H9 (cell line): ENCODE measurements at regions not wholly inside any gene's neighbourhood (a gene's known extent, or its start where the extent isn't known, plus 50 kb on each side); places are given as distances from the start of the nearest gene placed in this dataset.

Experiments used
- DNase-seq: peaks from one replicate; pipeline ENCODE4 v3.0.0-alpha.2; 2017
- H2AFZ ChIP-seq: one replicate; pipeline ENCODE4 v1.6.1; 2013; ENCODE audit warnings: mild to moderate bottlenecking, low read length, control low read depth, moderate library complexity
- H2AK5ac ChIP-seq: 2 replicates; pipeline ENCODE4 v1.6.1; 2013; ENCODE audit warnings: low read length, control low read depth, mixed read lengths; ENCODE audit not compliant: insufficient read length
- H2BK120ac ChIP-seq: one replicate; pipeline ENCODE4 v1.6.1; 2013; ENCODE audit warnings: low read depth, mild to moderate bottlenecking, low read length, control low read depth, inconsistent platforms; ENCODE audit not compliant: poor library complexity, severe bottlenecking
- H2BK12ac ChIP-seq: 2 replicates; pipeline ENCODE4 v1.6.1; 2013; ENCODE audit warnings: low read length, control low read depth, mixed read lengths, low read depth; ENCODE audit not compliant: insufficient read length
- H2BK15ac ChIP-seq: 2 replicates; pipeline ENCODE4 v1.6.1; 2013; ENCODE audit warnings: low read depth, low read length, control low read depth
- H2BK20ac ChIP-seq: one replicate; pipeline ENCODE4 v1.6.1; 2013; ENCODE audit warnings: low read depth, mild to moderate bottlenecking, low read length, control low read depth, inconsistent platforms; ENCODE audit not compliant: poor library complexity, severe bottlenecking
- H2BK5ac ChIP-seq: 2 replicates; pipeline ENCODE4 v1.6.1; 2013; ENCODE audit warnings: low read length, control low read depth, mixed read lengths; ENCODE audit not compliant: insufficient read length
- H3K14ac ChIP-seq: 2 replicates; pipeline ENCODE4 v1.6.1; 2013; ENCODE audit warnings: low read length, control low read depth; ENCODE audit not compliant: insufficient read depth
- H3K18ac ChIP-seq: 2 replicates; pipeline ENCODE4 v1.6.1; 2013; ENCODE audit warnings: low read depth, mild to moderate bottlenecking, mixed read lengths, low read length, control low read depth; ENCODE audit not compliant: insufficient read length
- H3K23ac ChIP-seq: 2 replicates; pipeline ENCODE4 v1.6.1; 2013; ENCODE audit warnings: low read length, control low read depth, mixed read lengths, low read depth; ENCODE audit not compliant: insufficient read length
- H3K23me2 ChIP-seq: 2 replicates; pipeline ENCODE4 v1.6.1; 2013; ENCODE audit warnings: low read depth, mild to moderate bottlenecking, mixed read lengths, low read length, control low read depth; ENCODE audit not compliant: insufficient read length, poor library complexity, severe bottlenecking
- H3K27ac ChIP-seq: 2 replicates; pipeline ENCODE4 v1.5.1; 2013; ENCODE audit warnings: low read length, control low read depth, mixed read lengths, low read depth; ENCODE audit not compliant: insufficient read length
- H3K27me3 ChIP-seq: 2 replicates; pipeline ENCODE4 v1.6.1; 2013; ENCODE audit warnings: low read length, control low read depth, inconsistent platforms; ENCODE audit not compliant: insufficient read depth
- H3K4ac ChIP-seq: 2 replicates; pipeline ENCODE4 v1.6.1; 2013; ENCODE audit warnings: low read depth, mild to moderate bottlenecking, control low read depth, inconsistent platforms, low read length, moderate library complexity
- H3K4me1 ChIP-seq: 2 replicates; pipeline ENCODE4 v1.6.1; 2013; ENCODE audit warnings: low read length, control low read depth, inconsistent platforms; ENCODE audit not compliant: insufficient read depth
- H3K4me2 ChIP-seq: 2 replicates; pipeline ENCODE4 v1.6.1; 2013; ENCODE audit warnings: low read length, control low read depth, mixed read lengths; ENCODE audit not compliant: insufficient read length, insufficient read depth
- H3K56ac ChIP-seq: 2 replicates; pipeline ENCODE4 v1.6.1; 2013; ENCODE audit warnings: low read depth, mild to moderate bottlenecking, mixed read lengths, low read length, control low read depth; ENCODE audit not compliant: insufficient read length
- H3K79me1 ChIP-seq: 2 replicates; pipeline ENCODE4 v1.6.1; 2013; ENCODE audit warnings: low read depth, mild to moderate bottlenecking, moderate library complexity, low read length, control low read depth, inconsistent platforms; ENCODE audit not compliant: insufficient read depth, poor library complexity, severe bottlenecking
- H3K79me2 ChIP-seq: 2 replicates; pipeline ENCODE4 v1.6.1; 2013; ENCODE audit warnings: low read length, control low read depth, inconsistent platforms; ENCODE audit not compliant: insufficient read depth
- H3K9ac ChIP-seq: 2 replicates; pipeline ENCODE4 v1.6.1; 2013; ENCODE audit warnings: low read length, control low read depth, mixed read lengths; ENCODE audit not compliant: insufficient read length; ENCODE audit errors: extremely low read depth
- H3K9me3 ChIP-seq: one replicate; pipeline ENCODE4 v1.6.1; 2013; ENCODE audit warnings: low read depth, low read length, inconsistent platforms; ENCODE audit not compliant: control insufficient read depth
- H3T11ph ChIP-seq: one replicate; pipeline ENCODE4 v1.6.1; 2013; ENCODE audit warnings: mild to moderate bottlenecking, low read length, control low read depth, inconsistent platforms
- H4K20me1 ChIP-seq: one replicate; pipeline ENCODE4 v1.6.1; 2013; ENCODE audit not compliant: control insufficient read depth, insufficient read length, insufficient read depth
- H4K5ac ChIP-seq: 2 replicates; pipeline ENCODE4 v1.6.1; 2013; ENCODE audit warnings: low read depth, mild to moderate bottlenecking, mixed read lengths, low read length, control low read depth; ENCODE audit not compliant: insufficient read length
- H4K8ac ChIP-seq: replicated peaks from 2 replicates; pipeline ENCODE4 v1.6.1; 2013; ENCODE audit warnings: low read length, control low read depth, mixed read lengths, low read depth; ENCODE audit not compliant: insufficient read length
- H4K91ac ChIP-seq: 2 replicates; pipeline ENCODE4 v1.6.1; 2013; ENCODE audit warnings: low read depth, mild to moderate bottlenecking, moderate library complexity, mixed read lengths, low read length, control low read depth; ENCODE audit not compliant: insufficient read length
- H3K27ac Mint-ChIP-seq, 3 experiments: 2 replicates in 2 of 3; 3 replicates in 1 of 3; pipeline ENCODE4 v1.8.0; 2020 to 2021; ENCODE audit warnings: mixed read lengths in 3 of 3, mild to moderate bottlenecking in 1 of 3, moderate library complexity in 1 of 3
- H3K27me3 Mint-ChIP-seq: 2 replicates; pipeline ENCODE4 v1.8.0; 2021; ENCODE audit warnings: low read depth, mild to moderate bottlenecking, moderate library complexity, mixed read lengths
- H3K36me3 Mint-ChIP-seq, 3 experiments: 2 replicates in 2 of 3; 3 replicates in 1 of 3; pipeline ENCODE4 v1.8.0; 2020 to 2021; ENCODE audit warnings: low read depth in 3 of 3, mixed read lengths in 3 of 3; ENCODE audit not compliant: insufficient read depth in 1 of 3
- H3K4me1 Mint-ChIP-seq, 2 experiments: 2 replicates each; pipeline ENCODE4 v1.8.0; 2020; ENCODE audit warnings: mixed read lengths in 2 of 2
- H3K4me3 Mint-ChIP-seq, 2 experiments: 2 replicates in 1 of 2; 3 replicates in 1 of 2; pipeline ENCODE4 v1.8.0; 2020 to 2021; ENCODE audit warnings: mild to moderate bottlenecking in 2 of 2, mixed read lengths in 2 of 2, moderate library complexity in 1 of 2
- H3K9me3 Mint-ChIP-seq, 2 experiments: 2 replicates in 1 of 2; 3 replicates in 1 of 2; pipeline ENCODE4 v1.8.0; 2020; ENCODE audit warnings: mild to moderate bottlenecking in 2 of 2, mixed read lengths in 2 of 2, moderate library complexity in 1 of 2
- CTCF ChIP-seq: fragments of 200-600 bp; sonication (generic); conservative IDR thresholded peaks from 3 replicates; pipeline ENCODE4 v1.8.0; 2021; ENCODE audit warnings: antibody characterized with exemption, mild to moderate bottlenecking
- WGBS: extraction: QIAGEN DNeasy Blood & Tissue Kit; methylation state at CpG from one replicate; pipeline ENCODE4 v1.1.7; 2013; ENCODE audit warnings: missing lambda C conversion rate, low lambda C conversion rate, mixed read lengths; ENCODE audit not compliant: insufficient read length; ENCODE audit errors: extremely low coverage; 5-methylcytosine and 5-hydroxymethylcytosine counted together

- Histone ChIP-seq H3K56ac (no peak overlapping the region), H2BK20ac (no peak overlapping the region), H3T11ph (no peak overlapping the region), H2BK12ac (no peak overlapping the region), H3K14ac (no peak overlapping the region; the same call in 1 of the 2 replicates), H3K9me3 (no peaks in the 10 kb centered on the region), H3K4ac (no peak overlapping the region), H4K8ac (no peak overlapping the region), H2AFZ (no peak overlapping the region), H3K9ac (no peak overlapping the region), H2BK5ac (no peak overlapping the region), H3K27ac (no peak overlapping the region), H3K27me3 (no peaks in the 10 kb centered on the region), H3K18ac (no peak overlapping the region), H4K91ac (no peak overlapping the region), H2AK5ac (no peak overlapping the region), H3K23ac (no peak overlapping the region), H2BK120ac (no peak overlapping the region), H3K23me2 (no peaks in the 10 kb centered on the region), H4K20me1 (no peaks in the 10 kb centered on the region), H3K4me1 (no peaks in the 10 kb centered on the region), H3K4me2 (no peak overlapping the region), H4K5ac (no peak overlapping the region), H3K79me2 (no peaks in the 10 kb centered on the region), H3K79me1 (no peaks in the 10 kb centered on the region), H2BK15ac (no peak overlapping the region)
- H3K27me3 Mint-ChIP-seq: 0 out of 2 replicates have a peak, but pooled peaks cover 2% of the 10 kb centered on the region
- WGBS: no CpG with 5 or more reads among the region's 5 CpGs
- H3K4me1 Mint-ChIP-seq: no peaks in the 10 kb centered on the region
- no peak for TF ChIP-seq CTCF
- H3K27ac Mint-ChIP-seq: no peak overlapping the region; a peak in 1 of 7 replicates
- no peak overlapping the region for H3K4me3 Mint-ChIP-seq
- DNase-seq: no peak
- no peaks in the 10 kb centered on the region; a peak in 1 of 7 replicates for H3K36me3 Mint-ChIP-seq
- H3K9me3 Mint-ChIP-seq: no peaks in the 10 kb centered on the region; a peak in 1 of 5 replicates
These were observed 181.7 kb upstream of the SLC39A10 start for GRCh38 chr2:195475336-195475735.
